Endothelial cell of umbilical vein (primary cell): ENCODE measurements at regions not wholly inside any gene's neighbourhood (a gene's known extent, or its start where the extent isn't known, plus 50 kb on each side); places are given as distances from the start of the nearest gene placed in this dataset.

Experiments
- BruUV-seq: library from RNA; stranded (reverse); fragments of 400-500 nt; replicated peaks from 2 replicates; lab custom pipeline; 2021; lab: Mats Ljungman, UMichigan
- CTCF ChIA-PET: fragments of 300-600, 350-600 bp; sonication (Branson Sonifier 250); formaldehyde crosslinking; loops from one replicate; lab custom pipeline; 2021; ENCODE audit warnings: antibody characterized with exemption, inconsistent platforms; lab: Charles Lee
- POLR2A ChIA-PET: fragments of 300-600, 350-600 bp; sonication (Branson Sonifier 250); formaldehyde crosslinking; loops from one replicate; lab custom pipeline; 2021; ENCODE audit warnings: antibody characterized with exemption, inconsistent platforms; lab: Charles Lee
- DNase-seq: peaks from one replicate; pipeline ENCODE4 v3.0.0-alpha.2; 2011; ENCODE audit warnings: low read depth, low spot score
- FAIRE-seq: peaks from 2 replicates; lab custom pipeline; 2011; peaks lifted over from hg19 to GRCh38; lab: Jason Lieb, UNC
- H2AFZ ChIP-seq: 2 replicates; pipeline ENCODE4 v1.6.0; 2012; ENCODE audit warnings: low read depth, low read length, control low read depth, inconsistent platforms
- H3K27ac ChIP-seq: 2 replicates; pipeline ENCODE4 v1.5.1; 2011; ENCODE audit warnings: low read depth, mild to moderate bottlenecking, control low read depth, low read length, moderate library complexity; ENCODE audit not compliant: insufficient read depth
- H3K27me3 ChIP-seq, 2 experiments: 2 replicates each; pipeline versions ENCODE4 v1.6.0 to v1.6.1; 2011; ENCODE audit warnings: low read length in 2 of 2, mixed read lengths in 1 of 2; ENCODE audit not compliant: control insufficient read depth in 2 of 2, insufficient read depth in 2 of 2
- H3K36me3 ChIP-seq, 2 experiments: 2 replicates in 1 of 2; 3 replicates in 1 of 2; pipeline ENCODE4 v1.5.1; 2011; ENCODE audit warnings: low read length in 2 of 2, mild to moderate bottlenecking in 1 of 2, moderate library complexity in 1 of 2; ENCODE audit not compliant: control insufficient read depth in 2 of 2, insufficient read depth in 2 of 2; ENCODE audit errors: extremely low read depth in 1 of 2
- H3K4me1 ChIP-seq: 3 replicates; pipeline ENCODE4 v1.5.1; 2011; ENCODE audit warnings: mild to moderate bottlenecking, low read length; ENCODE audit not compliant: control insufficient read depth, insufficient read depth; ENCODE audit errors: extremely low read depth
- H3K4me2 ChIP-seq: 2 replicates; pipeline ENCODE4 v1.6.1; 2011; ENCODE audit warnings: low read length, control low read depth, mixed read lengths; ENCODE audit not compliant: insufficient read depth
- H3K4me3 ChIP-seq, 3 experiments: fragments of 200-600 bp in 1 of 3; sonication (generic), shearing (Covaris generic) in 1 of 3; replicated peaks in 1 of 3; 2 replicates each; pipeline ENCODE4 v1.5.1; 2011 to 2016; ENCODE audit warnings: control low read depth in 3 of 3, low read length in 3 of 3, mild to moderate bottlenecking in 2 of 3, inconsistent platforms in 1 of 3, low read depth in 1 of 3, moderate library complexity in 1 of 3; ENCODE audit not compliant: insufficient read depth in 1 of 3
- H3K79me2 ChIP-seq: 2 replicates; pipeline ENCODE4 v1.6.0; 2012; ENCODE audit warnings: low read length, inconsistent platforms; ENCODE audit not compliant: control insufficient read depth, insufficient read depth
- H3K9ac ChIP-seq: replicated peaks from 2 replicates; pipeline ENCODE3; 2011; ENCODE audit warnings: low read length, control low read depth; ENCODE audit not compliant: insufficient read depth; ENCODE audit errors: extremely low read depth
- H3K9me1 ChIP-seq: replicated peaks from 3 replicates; pipeline ENCODE4 v1.6.0; 2011; ENCODE audit warnings: mild to moderate bottlenecking, low read length; ENCODE audit not compliant: control insufficient read depth, insufficient read depth; ENCODE audit errors: extremely low read depth
- H3K9me3 ChIP-seq: replicated peaks from 2 replicates; pipeline ENCODE4 v1.5.1; 2012; ENCODE audit warnings: low read length, inconsistent platforms; ENCODE audit not compliant: control insufficient read depth, insufficient read depth
- H4K20me1 ChIP-seq: replicated peaks from 2 replicates; pipeline ENCODE3; 2011; ENCODE audit warnings: mild to moderate bottlenecking, low read length; ENCODE audit not compliant: control insufficient read depth, insufficient read depth; ENCODE audit errors: extremely low read depth
- CTCF ChIP-seq, 2 donors: IDR thresholded peaks; 1 replicate in 1 of 2; 2 replicates in 1 of 2; pipeline ENCODE4 v1.5.1; 2011; ENCODE audit warnings: low read length in 2 of 2, mild to moderate bottlenecking in 2 of 2, moderate library complexity in 2 of 2, control low read depth in 1 of 2, inconsistent platforms in 1 of 2, low read depth in 1 of 2; ENCODE audit not compliant: insufficient read depth in 1 of 2; ENCODE audit errors: extremely low read depth in 1 of 2
- EZH2 ChIP-seq: IDR thresholded peaks from 2 replicates; pipeline ENCODE4 v1.6.1; 2012; ENCODE audit warnings: borderline replicate concordance, low read depth, mild to moderate bottlenecking, moderate library complexity, low read length, inconsistent platforms; ENCODE audit not compliant: severe bottlenecking
- FOS ChIP-seq: IDR thresholded peaks from 2 replicates; pipeline ENCODE4 v1.6.1; 2011; ENCODE audit warnings: mild to moderate bottlenecking, low read length, moderate library complexity, borderline replicate concordance; ENCODE audit not compliant: insufficient read depth
- GATA2 ChIP-seq: IDR thresholded peaks from 2 replicates; pipeline ENCODE4 v1.7.0; 2011; ENCODE audit warnings: low read depth, mild to moderate bottlenecking, moderate library complexity, mixed read lengths, low read length; ENCODE audit not compliant: insufficient read length, insufficient read depth
- JUN ChIP-seq: IDR thresholded peaks from 2 replicates; pipeline ENCODE4 v1.6.1; 2011; ENCODE audit warnings: borderline replicate concordance, low read depth; ENCODE audit not compliant: insufficient read length, insufficient read depth
- MYC ChIP-seq: IDR thresholded peaks from one replicate; pipeline ENCODE4 v1.6.1; 2011; ENCODE audit warnings: mild to moderate bottlenecking, low read depth, low read length
- POLR2A ChIP-seq: IDR thresholded peaks from 2 replicates; pipeline ENCODE4 v1.6.1; 2012; ENCODE audit warnings: low read depth, mild to moderate bottlenecking, control low read depth, low read length
- POLR2AphosphoS5 ChIP-seq: IDR thresholded peaks from 2 replicates; pipeline ENCODE4 v1.6.1; 2012; ENCODE audit warnings: low read depth, mild to moderate bottlenecking, control low read depth, low read length, moderate library complexity; ENCODE audit not compliant: insufficient read depth
- dilution Hi-C: fragments of 300-500 bp; cut with MboI; formaldehyde crosslinking; loops from one replicate; pipeline ENCODE4 v1.15.0; 2019; ENCODE audit warnings: low sequenced_read_pairs; ENCODE audit not compliant: extremely low pct_ligation_motif_present
- intact Hi-C: fragments of 100-400 bp; cut with micrococcal nuclease; formaldehyde crosslinking; loops from one replicate; pipeline ENCODE4 v1.10.0; 2022
- TF ChIP-seq, protein P1 (sequence below): IDR thresholded peaks from 2 replicates; pipeline ENCODE4 v1.6.1; 2011; ENCODE audit not compliant: insufficient read depth, insufficient read length

- Histone ChIP-seq H3K79me2 (no peaks in the 10 kb centered on the region), H3K36me3 (no peaks in the 10 kb centered on the region), H3K4me3 (no peak overlapping the region), H2AFZ (no peak overlapping the region), H3K9me3 (peaks cover 2% of the 10 kb centered on the region), H3K4me1 (no peaks in the 10 kb centered on the region), H3K9ac (no peak overlapping the region), H3K4me2 (no peak overlapping the region), H3K27ac (no peak overlapping the region), H3K9me1 (no peaks in the 10 kb centered on the region), H4K20me1 (no peaks in the 10 kb centered on the region), H3K27me3 (no peaks in the 10 kb centered on the region)
- FAIRE-seq (no peak), DNase-seq (no peak)
- dilution Hi-C loops, result no loop called here
- TF ChIP-seq FOS, result no peak
- TF ChIP-seq, protein P1, sequence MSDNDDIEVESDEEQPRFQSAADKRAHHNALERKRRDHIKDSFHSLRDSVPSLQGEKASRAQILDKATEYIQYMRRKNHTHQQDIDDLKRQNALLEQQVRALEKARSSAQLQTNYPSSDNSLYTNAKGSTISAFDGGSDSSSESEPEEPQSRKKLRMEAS, result no peak
- TF ChIP-seq CTCF (IDR thresholded peaks at IDR 0.05; ENCODE audit: extremely low read depth in 1 of 2, insufficient read depth in 1 of 2, low read depth in 1 of 2, low read length in 2 of 2), result no peak
- no TSS peak for BruUV-seq
- CTCF ChIA-PET, result no interaction called here
- POLR2A ChIA-PET, result no interaction called here
- intact Hi-C loops, result no loop called here
Observed at GRCh38 chr1:5611431-5611830, 380.8 kb downstream of the NPHP4 start.

- FAIRE-seq (no peak), DNase-seq (no peak)
- no peaks in the 10 kb centered on the region for H3K79me2 ChIP-seq
- H3K9me1 ChIP-seq, result no peaks in the 10 kb centered on the region
- intact Hi-C loops (no loop called here), dilution Hi-C loops (no loop called here)
- no peak overlapping the region for H3K27ac ChIP-seq
- no peak overlapping the region for H3K4me2 ChIP-seq
- no peak for TF ChIP-seq GATA2
- TF ChIP-seq POLR2AphosphoS5, result no peak
- TF ChIP-seq CTCF (IDR thresholded peaks at IDR 0.05; ENCODE audit: extremely low read depth in 1 of 2, insufficient read depth in 1 of 2, low read depth in 1 of 2, low read length in 2 of 2), result no peak
- TF ChIP-seq MYC, result no peak
- TF ChIP-seq EZH2, result no peak
- no peak for TF ChIP-seq POLR2A
- TF ChIP-seq FOS, result no peak
- TF ChIP-seq, protein P1, result no peak
- no peak for TF ChIP-seq JUN
- H3K36me3 ChIP-seq, result no peaks in the 10 kb centered on the region
- no peaks in the 10 kb centered on the region for H4K20me1 ChIP-seq
- ChIA-PET POLR2A (no interaction called here), CTCF (no interaction called here)
- H3K4me1 ChIP-seq, result no peaks in the 10 kb centered on the region
- no peaks in the 10 kb centered on the region for H3K27me3 ChIP-seq
- no TSS peak for BruUV-seq
- peaks cover 2% of the 10 kb centered on the region for H3K9me3 ChIP-seq
- H3K4me3 ChIP-seq, result no peak overlapping the region
- H2AFZ ChIP-seq, result no peak overlapping the region
- no peak overlapping the region for H3K9ac ChIP-seq
Observed at GRCh38 chr1:5610432-5610831, 381.8 kb downstream of the NPHP4 start.
